OCI-LY1 (cell line): ENCODE measurements at regions not wholly inside any gene's neighbourhood (a gene's known extent, or its start where the extent isn't known, plus 50 kb on each side); places are given as distances from the start of the nearest gene placed in this dataset.

ENCODE experiments used
- H2AFZ ChIP-seq: fragments of 200-600 bp; sonication (generic), shearing (Covaris generic); 2 replicates; pipeline ENCODE4 v1.6.0; 2014; ENCODE audit warnings: antibody characterized with exemption, mild to moderate bottlenecking, low read length
- H3F3A ChIP-seq: fragments of 200-600 bp; sonication (generic), shearing (Covaris generic); 2 replicates; pipeline ENCODE4 v1.6.0; 2014; ENCODE audit warnings: mild to moderate bottlenecking, antibody characterized with exemption, low read length, moderate library complexity; ENCODE audit not compliant: insufficient read depth
- H3K27ac ChIP-seq: fragments of 200-600 bp; sonication (generic); 2 replicates; pipeline ENCODE4 v1.5.1; 2014; ENCODE audit warnings: low read length, mixed run types, mild to moderate bottlenecking, low read depth; ENCODE audit not compliant: poor library complexity, severe bottlenecking
- H3K27me3 ChIP-seq: fragments of 200-600 bp; sonication (generic); 2 replicates; pipeline ENCODE4 v1.6.0; 2014; ENCODE audit warnings: antibody characterized with exemption, mild to moderate bottlenecking, low read length, moderate library complexity; ENCODE audit not compliant: insufficient read depth
- H3K36me3 ChIP-seq: fragments of 200-600 bp; sonication (generic); 2 replicates; pipeline ENCODE4 v1.6.1; 2014; ENCODE audit warnings: mild to moderate bottlenecking, antibody characterized with exemption, low read length, moderate library complexity, mixed read lengths; ENCODE audit not compliant: insufficient read depth
- H3K4me1 ChIP-seq: fragments of 200-600 bp; sonication (generic); 2 replicates; pipeline ENCODE4 v1.5.1; 2014; ENCODE audit warnings: mild to moderate bottlenecking, low read length, moderate library complexity; ENCODE audit not compliant: insufficient read depth, severe bottlenecking
- H3K4me2 ChIP-seq: fragments of 200-600 bp; sonication (generic), shearing (Covaris generic); 2 replicates; pipeline ENCODE4 v1.6.1; 2014; ENCODE audit warnings: low read length
- H3K4me3 ChIP-seq: fragments of 200-600 bp; sonication (generic); 2 replicates; pipeline ENCODE4 v1.5.1; 2014; ENCODE audit warnings: low read length, low read depth, mild to moderate bottlenecking, mixed read lengths; ENCODE audit not compliant: poor library complexity, severe bottlenecking
- H3K79me2 ChIP-seq: fragments of 200-600 bp; shearing (Covaris generic); 2 replicates; pipeline ENCODE4 v1.6.1; 2016; ENCODE audit warnings: mixed run types, low read length, mixed read lengths; ENCODE audit not compliant: insufficient read depth
- H3K9ac ChIP-seq: fragments of 200-600 bp; sonication (generic), shearing (Covaris generic); 2 replicates; pipeline ENCODE4 v1.6.1; 2014; ENCODE audit warnings: mild to moderate bottlenecking, low read length, mixed read lengths
- H3K9me2 ChIP-seq: fragments of 200-600 bp; sonication (generic), shearing (Covaris generic); 2 replicates; pipeline ENCODE4 v1.6.1; 2014; ENCODE audit warnings: low read depth, mild to moderate bottlenecking, low read length, mixed read lengths
- H3K9me3 ChIP-seq: fragments of 200-600 bp; shearing (Covaris generic); 2 replicates; pipeline ENCODE4 v1.6.1; 2014; ENCODE audit warnings: low read length, mixed read lengths
- H4K20me1 ChIP-seq: fragments of 200-600 bp; sonication (generic), shearing (Covaris generic); 2 replicates; pipeline ENCODE4 v1.6.0; 2016; ENCODE audit warnings: mild to moderate bottlenecking, low read length; ENCODE audit not compliant: insufficient read depth
- EZH2 ChIP-seq: fragments of 200-600 bp; sonication (generic), shearing (Covaris generic); IDR thresholded peaks from 2 replicates; pipeline ENCODE4 v1.8.0; 2017; ENCODE audit warnings: borderline replicate concordance, mixed run types, mild to moderate bottlenecking, antibody characterized with exemption, low read length, moderate library complexity, mixed read lengths
- TF ChIP-seq, protein P1 (sequence below): fragments of 200-600 bp; sonication (generic), shearing (Covaris generic); IDR thresholded peaks from 2 replicates; pipeline ENCODE4 v1.5.1; 2017; ENCODE audit warnings: mild to moderate bottlenecking, antibody characterized with exemption, low read length, moderate library complexity, mixed read lengths

DNA sequence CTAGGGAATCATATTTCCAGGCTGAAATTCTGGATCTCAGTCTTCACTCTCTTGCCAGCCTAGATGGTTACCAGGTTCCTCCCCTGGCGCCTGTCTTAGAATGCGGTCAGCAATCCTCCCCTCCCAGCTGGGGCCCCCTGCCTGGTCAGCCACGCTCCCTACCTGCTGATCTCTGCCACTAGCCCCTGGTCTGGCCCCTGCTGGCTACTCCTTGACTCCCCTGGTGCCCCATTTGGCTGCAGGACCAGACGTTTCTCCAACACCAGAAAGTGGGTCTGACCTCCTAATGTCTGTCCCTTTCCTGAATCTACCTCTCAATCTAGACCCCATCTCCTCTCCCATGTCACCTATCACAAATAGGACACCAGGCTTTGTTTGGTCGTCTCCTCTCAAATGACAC, 432.0 kb upstream of the SMIM21 start:
- H3K27ac ChIP-seq = no peak overlapping the region
- H3F3A ChIP-seq = no peaks in the 10 kb centered on the region
- no peak overlapping the region for H3K4me3 ChIP-seq
- no peaks in the 10 kb centered on the region for H3K9me3 ChIP-seq
- no peaks in the 10 kb centered on the region for H3K79me2 ChIP-seq
- TF ChIP-seq EZH2 = no peak
- TF ChIP-seq, protein P1, sequence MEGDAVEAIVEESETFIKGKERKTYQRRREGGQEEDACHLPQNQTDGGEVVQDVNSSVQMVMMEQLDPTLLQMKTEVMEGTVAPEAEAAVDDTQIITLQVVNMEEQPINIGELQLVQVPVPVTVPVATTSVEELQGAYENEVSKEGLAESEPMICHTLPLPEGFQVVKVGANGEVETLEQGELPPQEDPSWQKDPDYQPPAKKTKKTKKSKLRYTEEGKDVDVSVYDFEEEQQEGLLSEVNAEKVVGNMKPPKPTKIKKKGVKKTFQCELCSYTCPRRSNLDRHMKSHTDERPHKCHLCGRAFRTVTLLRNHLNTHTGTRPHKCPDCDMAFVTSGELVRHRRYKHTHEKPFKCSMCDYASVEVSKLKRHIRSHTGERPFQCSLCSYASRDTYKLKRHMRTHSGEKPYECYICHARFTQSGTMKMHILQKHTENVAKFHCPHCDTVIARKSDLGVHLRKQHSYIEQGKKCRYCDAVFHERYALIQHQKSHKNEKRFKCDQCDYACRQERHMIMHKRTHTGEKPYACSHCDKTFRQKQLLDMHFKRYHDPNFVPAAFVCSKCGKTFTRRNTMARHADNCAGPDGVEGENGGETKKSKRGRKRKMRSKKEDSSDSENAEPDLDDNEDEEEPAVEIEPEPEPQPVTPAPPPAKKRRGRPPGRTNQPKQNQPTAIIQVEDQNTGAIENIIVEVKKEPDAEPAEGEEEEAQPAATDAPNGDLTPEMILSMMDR = no peak
- no peaks in the 10 kb centered on the region for H3K4me1 ChIP-seq
- H3K27me3 ChIP-seq = no peaks in the 10 kb centered on the region
- no peak overlapping the region for H2AFZ ChIP-seq
- no peak overlapping the region for H3K9ac ChIP-seq
- no peaks in the 10 kb centered on the region for H3K36me3 ChIP-seq
- no peaks in the 10 kb centered on the region for H4K20me1 ChIP-seq
- H3K4me2 ChIP-seq = no peak overlapping the region
- no peaks in the 10 kb centered on the region for H3K9me2 ChIP-seq

DNA sequence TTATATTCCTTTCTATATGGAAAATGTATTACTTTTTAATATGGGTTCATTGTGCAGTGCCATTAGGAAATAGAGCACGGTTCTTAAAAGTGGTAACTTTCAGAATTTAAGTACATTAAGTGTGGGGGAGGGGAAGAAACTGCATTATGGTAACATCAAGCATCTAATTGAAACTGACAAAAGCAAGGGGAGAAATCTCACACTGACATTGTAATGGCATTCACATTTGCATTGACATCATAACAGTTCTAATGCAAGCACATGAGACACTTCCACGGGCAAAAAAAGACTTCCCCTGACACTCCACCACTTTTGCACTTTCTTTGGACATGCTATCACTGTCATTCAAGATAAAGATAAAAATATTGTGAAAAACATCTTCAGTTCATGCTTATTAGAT, 431.3 kb upstream of the SMIM21 start:
- Histone ChIP-seq H3K27me3 (no peaks in the 10 kb centered on the region), H3K4me2 (no peak overlapping the region), H2AFZ (no peak overlapping the region), H3K36me3 (no peaks in the 10 kb centered on the region), H4K20me1 (no peaks in the 10 kb centered on the region), H3F3A (no peaks in the 10 kb centered on the region), H3K4me3 (no peak overlapping the region), H3K27ac (no peak overlapping the region), H3K79me2 (no peaks in the 10 kb centered on the region), H3K9ac (no peak overlapping the region), H3K4me1 (no peaks in the 10 kb centered on the region), H3K9me3 (no peaks in the 10 kb centered on the region), H3K9me2 (no peaks in the 10 kb centered on the region)
- TF ChIP-seq EZH2 = no peak
- TF ChIP-seq, protein P1 = no peak

DNA sequence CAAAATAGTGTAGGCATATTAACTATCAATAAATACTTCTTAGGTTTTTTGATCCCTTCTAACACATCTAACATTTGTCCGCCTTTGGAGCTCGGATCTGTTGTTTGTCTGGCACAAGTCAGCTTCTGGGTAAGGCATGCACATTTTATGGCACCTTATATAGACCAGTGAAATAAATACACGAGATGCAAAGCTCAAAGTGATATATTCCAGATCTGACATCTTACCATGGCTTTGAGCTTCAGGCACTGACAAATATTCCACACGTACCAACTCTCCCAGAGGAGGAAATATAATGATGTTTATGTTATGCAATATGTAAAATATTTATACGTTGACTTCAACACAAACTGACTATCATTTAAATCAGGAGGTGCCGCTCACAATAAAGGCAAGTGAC, 430.1 kb upstream of the SMIM21 start:
- no peak overlapping the region for H3K9ac ChIP-seq
- no peak overlapping the region for H3K27ac ChIP-seq
- TF ChIP-seq, protein P1 = no peak
- TF ChIP-seq EZH2 = no peak
- H3K4me1 ChIP-seq = no peaks in the 10 kb centered on the region
- H2AFZ ChIP-seq = no peak overlapping the region
- H3K9me3 ChIP-seq = no peaks in the 10 kb centered on the region
- no peak overlapping the region for H3K4me3 ChIP-seq
- H3K9me2 ChIP-seq = no peaks in the 10 kb centered on the region
- H4K20me1 ChIP-seq = no peaks in the 10 kb centered on the region
- no peaks in the 10 kb centered on the region for H3K79me2 ChIP-seq
- H3K27me3 ChIP-seq = no peaks in the 10 kb centered on the region
- no peak overlapping the region for H3K4me2 ChIP-seq
- no peaks in the 10 kb centered on the region for H3K36me3 ChIP-seq
- H3F3A ChIP-seq = no peaks in the 10 kb centered on the region
